ENCODE measurements at regions not wholly inside any gene's neighbourhood (a gene's known extent, or its start where the extent isn't known, plus 50 kb on each side); places are given as distances from the start of the nearest gene placed in this dataset.

GRCh38 chr22:25373961-25374360 lies 154.5 kb downstream of the CRYBB2 start:
- intact Hi-C loops (cut with DNase I; ENCODE audit: low total_unique reads), result no loop called here
- no peak for DNase-seq
- H3K27ac ChIP-seq, result no peak overlapping the region
- H3K4me3 ChIP-seq, result no peak overlapping the region
- H3K4me1 ChIP-seq, result no peaks in the 10 kb centered on the region
- no peak for TF ChIP-seq CTCF (IDR thresholded peaks at IDR 0.05)
- H3K27me3 ChIP-seq, result no peaks in the 10 kb centered on the region
- no peaks in the 10 kb centered on the region for H3K36me3 ChIP-seq
- H3K9me3 ChIP-seq, result no peaks in the 10 kb centered on the region

- Histone ChIP-seq H3K4me3 (no peak overlapping the region), H3K27me3 (no peaks in the 10 kb centered on the region), H3K27ac (no peak overlapping the region), H3K9me3 (no peaks in the 10 kb centered on the region), H3K4me1 (no peaks in the 10 kb centered on the region), H3K36me3 (no peaks in the 10 kb centered on the region)
- intact Hi-C loops (cut with DNase I; ENCODE audit: low total_unique reads), result no loop called here
- TF ChIP-seq CTCF (IDR thresholded peaks at IDR 0.05), result no peak
- TF ChIP-seq POLR2A (IDR thresholded peaks at IDR 0.05), result no peak
- no peak for DNase-seq
Measured at GRCh38 chr22:25374869-25375268, 155.4 kb downstream of the CRYBB2 start.

GRCh38 chr22:25375683-25376082 lies 156.2 kb downstream of the CRYBB2 start:
- TF ChIP-seq CTCF (IDR thresholded peaks at IDR 0.05), result no peak
- TF ChIP-seq POLR2A (IDR thresholded peaks at IDR 0.05), result no peak
- Histone ChIP-seq H3K4me3 (no peak overlapping the region), H3K9me3 (no peaks in the 10 kb centered on the region), H3K4me1 (no peaks in the 10 kb centered on the region), H3K27me3 (no peaks in the 10 kb centered on the region), H3K27ac (no peak overlapping the region), H3K36me3 (no peaks in the 10 kb centered on the region)
- DNase-seq, result no peak
- intact Hi-C loops (cut with DNase I; ENCODE audit: low total_unique reads), result no loop called here

GRCh38 chr22:25377699-25378098 lies 158.3 kb downstream of the CRYBB2 start:
- no peaks in the 10 kb centered on the region for H3K36me3 ChIP-seq

GRCh38 chr22:25380122-25380747 lies 160.8 kb downstream of the CRYBB2 start:
- DNase-seq, result no peak
- H3K36me3 ChIP-seq, result no peaks in the 10 kb centered on the region
- no peak overlapping the region for H3K4me3 ChIP-seq
- no peaks in the 10 kb centered on the region for H3K9me3 ChIP-seq
- intact Hi-C loops (cut with DNase I; ENCODE audit: low total_unique reads), result no loop called here
- H3K4me1 ChIP-seq, result no peaks in the 10 kb centered on the region
- TF ChIP-seq POLR2A (IDR thresholded peaks at IDR 0.05), result no peak
- TF ChIP-seq CTCF (IDR thresholded peaks at IDR 0.05), result no peak
- H3K27ac ChIP-seq, result no peak overlapping the region
- H3K27me3 ChIP-seq, result no peaks in the 10 kb centered on the region

More at GRCh38 chr22:25377699-25378098, 158.3 kb downstream of the CRYBB2 start:
- Histone ChIP-seq H3K27me3 (no peaks in the 10 kb centered on the region), H3K9me3 (no peaks in the 10 kb centered on the region), H3K27ac (no peak overlapping the region), H3K4me1 (no peaks in the 10 kb centered on the region), H3K4me3 (no peak overlapping the region)
- intact Hi-C loops (cut with DNase I; ENCODE audit: low total_unique reads), result no loop called here
- TF ChIP-seq CTCF (IDR thresholded peaks at IDR 0.05), result no peak
- TF ChIP-seq POLR2A (IDR thresholded peaks at IDR 0.05), result no peak
- DNase-seq, result no peak
